GM19397 (cell line): ENCODE measurements at regions not wholly inside any gene's neighbourhood (a gene's known extent, or its start where the extent isn't known, plus 50 kb on each side); places are given as distances from the start of the nearest gene placed in this dataset.
"Not testable (repeated sequence)": the region's sequence is repeated elsewhere in the genome, so short reads cannot be mapped to it uniquely, and the experiment has no call there.

Experiments
- ATAC-seq: cut with Tn5 transposase; IDR thresholded peaks from one replicate; pipeline ENCODE4 v1.9.1; 2021; ENCODE audit warnings: mild to moderate bottlenecking, moderate library complexity; ENCODE audit not compliant: unreplicated experiment

- no peak for ATAC-seq
These were observed 94.4 kb upstream of the SKAP2 start for GRCh38 chr7:26958834-26959233.

GRCh38 chr7:26955516-26955915 is 91.1 kb upstream of the SKAP2 start:
- ATAC-seq, result no peak

- no peak for ATAC-seq
These were observed 90.6 kb upstream of the SKAP2 start for GRCh38 chr7:26954951-26955350.

- ATAC-seq, result no peak
These were observed 87.1 kb upstream of the SKAP2 start for GRCh38 chr7:26951407-26951950.

- no peak for ATAC-seq
These were observed 86.5 kb upstream of the SKAP2 start for GRCh38 chr7:26950889-26951288.

GRCh38 chr7:26949319-26949718 is 84.9 kb upstream of the SKAP2 start:
- no peak for ATAC-seq

- no peak for ATAC-seq
These were observed 84.3 kb upstream of the SKAP2 start for GRCh38 chr7:26948617-26949118.

GRCh38 chr7:26944501-26945358 is 80.3 kb upstream of the SKAP2 start:
- ATAC-seq, result no peak

GRCh38 chr7:26937939-26938623 is 73.7 kb upstream of the SKAP2 start:
- ATAC-seq, result no peak

GRCh38 chr7:26937306-26937705 is 72.9 kb upstream of the SKAP2 start:
- no peak for ATAC-seq

GRCh38 chr7:26932616-26933015 is 68.2 kb upstream of the SKAP2 start:
- ATAC-seq, result not testable (repeated sequence)

GRCh38 chr7:26930845-26931244 is 66.5 kb upstream of the SKAP2 start:
- ATAC-seq, result no peak

- no peak for ATAC-seq
These were observed 65.8 kb upstream of the SKAP2 start for GRCh38 chr7:26930201-26930600.

GRCh38 chr7:26928703-26929347 is 64.4 kb upstream of the SKAP2 start:
- ATAC-seq, result no peak

GRCh38 chr7:26925768-26926167 is 61.4 kb upstream of the SKAP2 start:
- no peak for ATAC-seq

GRCh38 chr7:26924149-26924767 is 59.9 kb upstream of the SKAP2 start:
- no peak for ATAC-seq

GRCh38 chr7:26919906-26920493 is 55.6 kb upstream of the SKAP2 start:
- ATAC-seq, result no peak

GRCh38 chr7:26918241-26918640 is 53.9 kb upstream of the SKAP2 start:
- ATAC-seq, result no peak

- no peak for ATAC-seq
These were observed 52.5 kb upstream of the SKAP2 start for GRCh38 chr7:26916779-26917320.

GRCh38 chr7:26916336-26916735 is 51.9 kb upstream of the SKAP2 start:
- ATAC-seq, result no peak
